CD14-positive monocyte (primary cell): ENCODE measurements at regions not wholly inside any gene's neighbourhood (a gene's known extent, or its start where the extent isn't known, plus 50 kb on each side); places are given as distances from the start of the nearest gene placed in this dataset.

Source experiments
- DNase-seq, 3 donors: peaks; one replicate each; pipeline ENCODE4 v3.0.0-alpha.2; 2011 to 2022
- H2AFZ ChIP-seq: 2 replicates; pipeline ENCODE4 v1.6.0; 2012; ENCODE audit warnings: mild to moderate bottlenecking, low read depth, low read length, inconsistent platforms; ENCODE audit not compliant: insufficient read depth, poor library complexity, severe bottlenecking
- H3K27ac ChIP-seq, 2 donors: 1 replicate in 1 of 2; 2 replicates in 1 of 2; pipeline ENCODE4 v1.5.1; 2012 to 2013; ENCODE audit warnings: low read length in 2 of 2, control low read depth in 1 of 2, inconsistent platforms in 1 of 2, low read depth in 1 of 2, mild to moderate bottlenecking in 1 of 2
- H3K27me3 ChIP-seq, 2 donors: one replicate each; pipeline versions ENCODE4 v1.6.0 to v1.6.1; 2011 to 2013; ENCODE audit warnings: low read length in 2 of 2; ENCODE audit not compliant: control insufficient read depth in 2 of 2, insufficient read depth in 2 of 2
- H3K36me3 ChIP-seq, 2 donors: replicated peaks in 1 of 2; 1 replicate in 1 of 2; 2 replicates in 1 of 2; pipeline versions ENCODE4 v1.5.1 to v1.6.1; 2012 to 2013; ENCODE audit warnings: low read length in 2 of 2, control low read depth in 1 of 2, inconsistent platforms in 1 of 2, mild to moderate bottlenecking in 1 of 2; ENCODE audit not compliant: insufficient read depth in 2 of 2, control insufficient read depth in 1 of 2
- H3K4me1 ChIP-seq, 2 donors: 1 replicate in 1 of 2; 2 replicates in 1 of 2; pipeline versions ENCODE4 v1.5.1 to v1.6.1; 2012 to 2013; ENCODE audit warnings: low read length in 2 of 2, control low read depth in 1 of 2, inconsistent platforms in 1 of 2, mild to moderate bottlenecking in 1 of 2, moderate library complexity in 1 of 2; ENCODE audit not compliant: insufficient read depth in 2 of 2, control insufficient read depth in 1 of 2
- H3K4me2 ChIP-seq: replicated peaks from 2 replicates; pipeline ENCODE3; 2012; ENCODE audit warnings: low read length, moderate library complexity, mild to moderate bottlenecking; ENCODE audit not compliant: poor library complexity, severe bottlenecking; ENCODE audit errors: extremely low read depth
- H3K4me3 ChIP-seq, 3 experiments: fragments of 200-600 bp in 1 of 3; sonication (generic) in 1 of 3; replicated peaks in 1 of 3; 1 replicate in 2 of 3; 2 replicates in 1 of 3; pipeline ENCODE4 v1.5.1; 2011 to 2013; ENCODE audit warnings: low read length in 3 of 3, mild to moderate bottlenecking in 3 of 3, control low read depth in 2 of 3, low read depth in 2 of 3, inconsistent platforms in 1 of 3, moderate library complexity in 1 of 3
- H3K79me2 ChIP-seq: 2 replicates; pipeline ENCODE4 v1.6.0; 2012; ENCODE audit warnings: mild to moderate bottlenecking, control low read depth, inconsistent platforms, low read length, moderate library complexity; ENCODE audit not compliant: insufficient read depth
- H3K9ac ChIP-seq: 2 replicates; pipeline ENCODE4 v1.6.0; 2017; ENCODE audit warnings: low read length, mild to moderate bottlenecking; ENCODE audit not compliant: insufficient read depth, poor library complexity, severe bottlenecking
- H3K9me3 ChIP-seq, 2 donors: replicated peaks in 1 of 2; 1 replicate in 1 of 2; 2 replicates in 1 of 2; pipeline versions ENCODE4 v1.5.1 to v1.6.1; 2012 to 2013; ENCODE audit warnings: low read length in 2 of 2, control low read depth in 1 of 2; ENCODE audit not compliant: control insufficient read depth in 1 of 2, insufficient read depth in 1 of 2
- H4K20me1 ChIP-seq: 2 replicates; pipeline ENCODE4 v1.6.0; 2012; ENCODE audit warnings: mild to moderate bottlenecking, low read length, control low read depth, moderate library complexity; ENCODE audit not compliant: insufficient read depth
- H3K27ac Mint-ChIP-seq, 7 donors: one replicate each; pipeline ENCODE4 v1.8.0; 2020; ENCODE audit warnings: mild to moderate bottlenecking in 7 of 7, mixed read lengths in 7 of 7, moderate library complexity in 6 of 7, inconsistent platforms in 2 of 7
- H3K27me3 Mint-ChIP-seq, 3 donors: one replicate each; pipeline ENCODE4 v1.8.0; 2021 to 2022; ENCODE audit warnings: low read depth in 3 of 3, mild to moderate bottlenecking in 3 of 3, mixed read lengths in 3 of 3, moderate library complexity in 3 of 3, inconsistent platforms in 1 of 3
- H3K36me3 Mint-ChIP-seq, 2 donors: one replicate each; pipeline ENCODE4 v1.8.0; 2020; ENCODE audit warnings: mixed read lengths in 2 of 2, inconsistent platforms in 1 of 2, mild to moderate bottlenecking in 1 of 2
- H3K4me1 Mint-ChIP-seq: one replicate; pipeline ENCODE4 v1.8.0; 2020; ENCODE audit warnings: mild to moderate bottlenecking, mixed read lengths
- H3K4me3 Mint-ChIP-seq, 2 donors: one replicate each; pipeline ENCODE4 v1.8.0; 2020; ENCODE audit warnings: mild to moderate bottlenecking in 2 of 2, mixed read lengths in 2 of 2, moderate library complexity in 1 of 2
- H3K9me3 Mint-ChIP-seq, 7 donors: one replicate each; pipeline ENCODE4 v1.8.0; 2020 to 2022; ENCODE audit warnings: mixed read lengths in 7 of 7, mild to moderate bottlenecking in 6 of 7, moderate library complexity in 6 of 7, inconsistent platforms in 2 of 7
- WGBS: methylation state at CpG from one replicate; pipeline ENCODE4 v1.1.5; 2013; ENCODE audit warnings: missing lambda C conversion rate; ENCODE audit not compliant: insufficient coverage; 5-methylcytosine and 5-hydroxymethylcytosine counted together
- intact Hi-C, 2 donors: fragments of 100-400 bp; cut with micrococcal nuclease; formaldehyde crosslinking; loops; one replicate each; pipeline versions ENCODE4 v1.15.0 to v1.15.1; 2023
- TF ChIP-seq, protein P1 (sequence below): fragments of 200-600 bp; IDR thresholded peaks from one replicate; pipeline ENCODE4 v1.8.0; 2022; ENCODE audit warnings: antibody characterized with exemption, mild to moderate bottlenecking

DNA sequence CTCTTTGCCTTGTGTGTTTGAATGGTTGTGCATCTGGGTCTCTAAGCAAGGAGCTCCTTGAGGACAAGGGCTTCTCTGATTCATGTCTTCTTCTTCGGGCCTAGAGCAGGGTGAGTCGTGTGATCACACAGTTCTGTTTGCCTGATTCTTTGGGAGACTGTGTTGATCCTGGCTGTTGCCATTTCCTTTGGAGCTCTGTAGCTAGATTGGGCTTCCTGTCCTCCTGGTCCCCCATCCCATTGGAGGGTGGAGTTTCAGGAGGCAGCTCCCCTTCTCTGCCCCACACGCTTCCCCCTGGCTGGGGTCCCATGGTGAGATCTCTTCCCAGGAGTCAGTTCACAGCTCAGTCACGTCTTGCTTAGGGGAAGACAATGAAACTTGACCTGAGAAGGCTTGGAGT, 92.8 kb downstream of the TRIB2 start:
- Histone ChIP-seq H3K36me3 (no peaks in the 10 kb centered on the region), H3K27me3 (peaks cover 0 to 3% of the 10 kb centered on the region in 2 donors), H3K4me3 (no peak overlapping the region), H4K20me1 (no peaks in the 10 kb centered on the region), H2AFZ (no peak overlapping the region), H3K4me1 (no peaks in the 10 kb centered on the region), H3K79me2 (no peaks in the 10 kb centered on the region), H3K9ac (no peak overlapping the region), H3K9me3 (no peaks in the 10 kb centered on the region), H3K27ac (no peak overlapping the region), H3K4me2 (no peak overlapping the region)
- intact Hi-C loops = no loop called here
- H3K27ac Mint-ChIP-seq = no peak overlapping the region
- WGBS = 100% methylated on average over 1 of the region's 4 CpGs
- no peak for DNase-seq
- H3K9me3 Mint-ChIP-seq = no peaks in the 10 kb centered on the region
- H3K4me3 Mint-ChIP-seq = no peak overlapping the region
- H3K36me3 Mint-ChIP-seq = no peaks in the 10 kb centered on the region
- TF ChIP-seq, protein P1, sequence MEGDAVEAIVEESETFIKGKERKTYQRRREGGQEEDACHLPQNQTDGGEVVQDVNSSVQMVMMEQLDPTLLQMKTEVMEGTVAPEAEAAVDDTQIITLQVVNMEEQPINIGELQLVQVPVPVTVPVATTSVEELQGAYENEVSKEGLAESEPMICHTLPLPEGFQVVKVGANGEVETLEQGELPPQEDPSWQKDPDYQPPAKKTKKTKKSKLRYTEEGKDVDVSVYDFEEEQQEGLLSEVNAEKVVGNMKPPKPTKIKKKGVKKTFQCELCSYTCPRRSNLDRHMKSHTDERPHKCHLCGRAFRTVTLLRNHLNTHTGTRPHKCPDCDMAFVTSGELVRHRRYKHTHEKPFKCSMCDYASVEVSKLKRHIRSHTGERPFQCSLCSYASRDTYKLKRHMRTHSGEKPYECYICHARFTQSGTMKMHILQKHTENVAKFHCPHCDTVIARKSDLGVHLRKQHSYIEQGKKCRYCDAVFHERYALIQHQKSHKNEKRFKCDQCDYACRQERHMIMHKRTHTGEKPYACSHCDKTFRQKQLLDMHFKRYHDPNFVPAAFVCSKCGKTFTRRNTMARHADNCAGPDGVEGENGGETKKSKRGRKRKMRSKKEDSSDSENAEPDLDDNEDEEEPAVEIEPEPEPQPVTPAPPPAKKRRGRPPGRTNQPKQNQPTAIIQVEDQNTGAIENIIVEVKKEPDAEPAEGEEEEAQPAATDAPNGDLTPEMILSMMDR = no peak
- peaks cover 9% of the 10 kb centered on the region for H3K4me1 Mint-ChIP-seq
- peaks cover 3 to 8% (median 4%) of the 10 kb centered on the region in 3 donors for H3K27me3 Mint-ChIP-seq

DNA sequence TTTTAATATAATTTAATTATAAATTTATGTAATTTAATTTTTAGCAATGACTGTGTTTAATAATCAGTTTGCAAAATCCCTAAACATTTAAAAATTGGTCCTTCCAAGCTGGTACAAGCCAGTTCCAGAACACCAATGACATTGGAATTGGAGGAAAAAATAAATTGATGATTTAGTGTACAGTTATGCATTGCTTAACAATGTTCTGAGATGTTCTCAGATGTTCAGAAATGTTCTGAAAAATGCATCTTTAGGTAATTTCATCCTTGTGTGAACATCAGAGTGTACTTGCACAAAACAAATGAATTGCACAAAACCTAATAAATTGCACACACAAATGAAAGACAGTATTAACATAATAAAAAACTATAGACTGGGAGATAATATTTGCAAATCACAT, 95.2 kb downstream of the TRIB2 start:
- no peaks in the 10 kb centered on the region for H3K9me3 Mint-ChIP-seq
- no peak overlapping the region for H3K27ac Mint-ChIP-seq
- H4K20me1 ChIP-seq = no peaks in the 10 kb centered on the region
- H3K36me3 Mint-ChIP-seq = no peaks in the 10 kb centered on the region
- H3K4me1 ChIP-seq = no peaks in the 10 kb centered on the region
- H3K9ac ChIP-seq = no peak overlapping the region
- H3K27me3 ChIP-seq = peaks cover 0 to 3% of the 10 kb centered on the region in 2 donors
- DNase-seq = no peak
- H3K9me3 ChIP-seq = no peaks in the 10 kb centered on the region
- no peaks in the 10 kb centered on the region for H3K79me2 ChIP-seq
- no peaks in the 10 kb centered on the region for H3K27me3 Mint-ChIP-seq
- no peak overlapping the region for H3K4me2 ChIP-seq
- H2AFZ ChIP-seq = no peak overlapping the region
- no peak overlapping the region for H3K4me3 Mint-ChIP-seq
- peaks cover 9% of the 10 kb centered on the region for H3K4me1 Mint-ChIP-seq
- H3K27ac ChIP-seq = no peak overlapping the region
- H3K36me3 ChIP-seq = no peaks in the 10 kb centered on the region
- intact Hi-C loops = no loop called here
- H3K4me3 ChIP-seq = no peak overlapping the region
- TF ChIP-seq, protein P1 = no peak
